Left ventricle myocardium inferior (tissue), 1 donor: ENCODE measurements at regions not wholly inside any gene's neighbourhood (a gene's known extent, or its start where the extent isn't known, plus 50 kb on each side); places are given as distances from the start of the nearest gene placed in this dataset.
"Not testable (repeated sequence)": the region's sequence is repeated elsewhere in the genome, so short reads cannot be mapped to it uniquely, and the experiment has no call there.

Experiments
- DNase-seq: peaks from one replicate; pipeline ENCODE4 v3.0.0-alpha.2; 2020
- H3K27ac ChIP-seq: fragments of 200-600 bp; replicated peaks from 2 replicates; pipeline ENCODE4 v1.8.0; 2021
- H3K27me3 ChIP-seq: fragments of 200-600 bp; 2 replicates; pipeline ENCODE4 v1.8.0; 2021; ENCODE audit warnings: low read depth
- H3K36me3 ChIP-seq: fragments of 200-600 bp; 2 replicates; pipeline ENCODE4 v1.8.0; 2021
- H3K4me1 ChIP-seq: fragments of 200-600 bp; 2 replicates; pipeline ENCODE4 v1.8.0; 2021
- H3K4me3 ChIP-seq: fragments of 200-600 bp; 2 replicates; pipeline ENCODE4 v1.8.0; 2021; ENCODE audit warnings: mild to moderate bottlenecking, moderate library complexity
- H3K9me3 ChIP-seq: fragments of 200-600 bp; replicated peaks from 2 replicates; pipeline ENCODE4 v1.8.0; 2021
- CTCF ChIP-seq: fragments of 200-600 bp; IDR thresholded peaks from 2 replicates; pipeline ENCODE4 v1.8.0; 2021; ENCODE audit warnings: antibody characterized with exemption, mild to moderate bottlenecking, borderline replicate concordance
- intact Hi-C: fragments of 100-400 bp; cut with micrococcal nuclease; formaldehyde crosslinking; loops from one replicate; pipeline ENCODE4 v1.11.0; 2022
- donor health status: DM: no; HTN: yes; CAD: no; lungs with severe emphysema.

DNA sequence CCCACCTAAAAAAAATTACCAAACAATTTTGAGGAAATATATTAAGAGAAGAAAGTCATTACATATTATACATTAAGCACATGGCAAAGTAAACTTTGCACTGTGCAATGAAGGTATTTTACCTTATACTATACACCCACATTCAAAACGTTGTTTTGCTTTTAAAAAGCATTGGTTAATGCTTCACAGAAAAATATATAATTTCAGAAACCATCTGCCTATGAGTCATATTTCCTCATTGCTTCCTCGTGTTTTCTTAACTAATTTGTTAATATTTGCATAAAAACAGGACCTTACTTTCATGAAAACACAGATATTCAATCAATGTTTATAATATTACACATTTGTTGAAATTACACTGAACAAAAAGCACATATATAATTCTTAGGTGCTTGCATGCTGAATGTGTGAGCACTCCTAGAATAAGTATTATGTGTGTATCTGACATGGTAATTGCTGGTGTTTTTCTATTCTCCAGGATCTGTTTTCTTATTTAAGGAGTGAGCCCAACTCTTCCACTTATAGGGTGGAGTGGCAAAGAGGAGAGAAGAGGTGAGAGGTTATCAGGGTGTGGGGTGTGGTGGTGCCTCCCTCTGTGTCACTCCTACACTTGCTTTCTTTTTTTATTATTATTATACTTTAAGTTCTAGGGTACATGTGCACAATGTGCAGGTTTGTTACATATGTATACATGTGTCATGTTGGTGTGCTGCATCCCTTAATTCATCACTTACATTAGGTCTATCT lies 95.1 kb upstream of the IQCM start:
- H3K9me3 ChIP-seq, result no peaks in the 10 kb centered on the region
- intact Hi-C loops, result no loop called here
- no peaks in the 10 kb centered on the region for H3K4me1 ChIP-seq
- DNase-seq, result no peak
- H3K27ac ChIP-seq, result no peak overlapping the region
- no peaks in the 10 kb centered on the region for H3K36me3 ChIP-seq
- H3K4me3 ChIP-seq, result no peak overlapping the region
- no peaks in the 10 kb centered on the region for H3K27me3 ChIP-seq
- no peak for TF ChIP-seq CTCF

DNA sequence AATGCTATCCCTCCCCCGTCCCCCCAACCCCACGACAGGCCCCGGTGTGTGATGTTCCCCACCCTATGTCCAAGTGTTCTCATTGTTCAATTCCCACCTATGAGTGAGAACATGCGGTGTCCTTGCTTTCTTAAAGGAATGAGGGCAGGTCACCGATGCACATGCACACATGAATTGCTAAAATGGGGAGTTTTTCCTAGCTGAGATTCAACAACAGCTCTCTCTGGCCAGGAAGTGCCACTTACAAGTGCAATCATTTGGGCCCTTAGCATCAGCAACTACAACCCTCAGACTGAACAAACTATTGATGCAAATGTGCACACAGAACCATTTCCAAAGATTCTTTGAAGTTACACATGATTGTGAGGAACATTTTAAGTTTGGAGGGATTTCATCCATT lies 95.7 kb upstream of the IQCM start:
- intact Hi-C loops, result no loop called here

DNA sequence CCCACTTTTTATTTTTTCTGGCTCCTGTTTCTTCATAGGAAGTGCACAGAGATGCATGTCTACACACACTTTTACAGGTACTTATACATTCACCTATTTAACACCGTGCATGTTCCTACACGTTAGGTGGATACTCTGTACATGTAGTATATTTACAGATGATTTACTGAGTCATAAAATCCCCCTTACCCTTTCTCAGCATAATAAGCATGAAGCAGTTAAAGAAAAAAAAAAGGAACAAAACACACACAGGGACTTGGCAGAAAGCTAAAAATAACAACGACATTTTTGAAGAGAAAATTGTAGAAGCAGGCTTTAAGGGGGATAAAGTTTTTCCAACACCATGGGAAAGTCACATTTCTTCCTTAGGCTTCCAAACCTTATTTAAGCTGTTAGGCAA lies 96.4 kb upstream of the IQCM start:
- H3K27ac ChIP-seq, result peak overlapping the region; percentile 29
- intact Hi-C loops, result no loop called here

More for the DNA sequence above, 95.7 kb upstream of the IQCM start:
- H3K4me3 ChIP-seq, result no peak overlapping the region
- no peaks in the 10 kb centered on the region for H3K9me3 ChIP-seq
- H3K27ac ChIP-seq, result no peak overlapping the region
- DNase-seq, result no peak
- no peaks in the 10 kb centered on the region for H3K36me3 ChIP-seq
- no peak for TF ChIP-seq CTCF
- no peaks in the 10 kb centered on the region for H3K27me3 ChIP-seq
- no peaks in the 10 kb centered on the region for H3K4me1 ChIP-seq

GRCh38 chr4:149914119-149915115 lies 98.8 kb upstream of the IQCM start:
- DNase-seq, result no peak
- Histone ChIP-seq H3K36me3 (no peaks in the 10 kb centered on the region), H3K27ac (peak overlapping the region; percentile 32), H3K9me3 (no peaks in the 10 kb centered on the region), H3K4me1 (no peaks in the 10 kb centered on the region), H3K4me3 (no peak overlapping the region), H3K27me3 (no peaks in the 10 kb centered on the region)
- intact Hi-C loops, result no loop called here
- peak; percentile 64 for TF ChIP-seq CTCF

More for the DNA sequence above, 96.4 kb upstream of the IQCM start:
- Histone ChIP-seq H3K4me1 (no peaks in the 10 kb centered on the region), H3K9me3 (no peaks in the 10 kb centered on the region), H3K27me3 (no peaks in the 10 kb centered on the region), H3K4me3 (no peak overlapping the region), H3K36me3 (no peaks in the 10 kb centered on the region)
- no peak for DNase-seq
- TF ChIP-seq CTCF, result no peak

DNA sequence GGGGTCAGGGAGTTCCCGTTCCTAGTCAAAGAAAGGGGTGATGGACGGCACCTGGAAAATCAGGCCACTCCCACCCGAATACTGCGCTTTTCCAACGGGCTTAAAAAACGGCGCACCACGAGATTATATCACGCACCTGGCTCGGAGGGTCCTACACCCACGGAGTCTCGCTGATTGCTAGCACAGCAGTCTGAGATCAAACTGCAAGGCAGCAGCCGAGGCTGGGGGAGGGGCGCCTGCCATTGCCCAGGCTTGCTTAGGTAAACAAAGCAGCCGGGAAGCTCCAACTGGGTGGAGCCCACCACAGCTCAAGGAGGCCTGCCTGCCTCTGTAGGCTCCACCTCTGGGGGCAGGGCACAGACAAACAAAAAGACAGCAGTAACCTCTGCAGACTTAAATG lies 100.1 kb upstream of the IQCM start:
- H3K27me3 ChIP-seq, H3K9me3 ChIP-seq, intact Hi-C loops, H3K27ac ChIP-seq, H3K4me3 ChIP-seq, H3K4me1 ChIP-seq, H3K36me3 ChIP-seq, DNase-seq: not testable (repeated sequence)
